Superior temporal gyrus (tissue), 1 donor: ENCODE measurements at regions not wholly inside any gene's neighbourhood (a gene's known extent, or its start where the extent isn't known, plus 50 kb on each side); places are given as distances from the start of the nearest gene placed in this dataset.
"Not testable (repeated sequence)": the region's sequence is repeated elsewhere in the genome, so short reads cannot be mapped to it uniquely, and the experiment has no call there.

ENCODE experiments used
- DNase-seq: peaks from one replicate; pipeline ENCODE4 v3.0.0-alpha.2; 2016; ENCODE audit errors: extremely low spot score

GRCh38 chr7:51376420-51377092, 59.9 kb upstream of the COBL start:
- no peak for DNase-seq

GRCh38 chr7:51374936-51375335, 58.3 kb upstream of the COBL start:
- DNase-seq = no peak

- not testable (repeated sequence) for DNase-seq
Measured at GRCh38 chr7:51373607-51374006, 57.0 kb upstream of the COBL start.

GRCh38 chr7:51369746-51370145, 53.1 kb upstream of the COBL start:
- peak; percentile 11 for DNase-seq

GRCh38 chr7:51369228-51369627, 52.6 kb upstream of the COBL start:
- not testable (repeated sequence) for DNase-seq

DNA sequence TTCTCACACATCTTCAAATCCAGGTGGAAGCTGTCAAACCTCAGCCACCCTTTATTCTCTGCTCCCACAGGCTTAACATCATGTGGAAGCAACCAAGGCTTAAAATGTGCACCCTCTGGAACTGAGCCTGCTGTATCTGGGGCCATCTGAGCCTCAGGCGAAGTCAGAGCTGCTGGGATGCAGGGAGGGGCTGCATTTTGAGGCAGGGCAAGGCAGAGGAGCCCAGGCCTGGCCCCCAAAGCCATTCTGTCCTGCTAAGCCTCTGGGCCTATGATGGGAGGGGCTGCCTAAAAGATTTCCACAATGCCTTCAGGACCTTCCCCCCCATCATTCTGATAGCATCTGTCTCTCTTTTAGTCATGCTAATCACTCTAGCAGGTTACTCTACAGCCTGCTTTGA, 51.7 kb upstream of the COBL start:
- peak; percentile 1 for DNase-seq

DNA sequence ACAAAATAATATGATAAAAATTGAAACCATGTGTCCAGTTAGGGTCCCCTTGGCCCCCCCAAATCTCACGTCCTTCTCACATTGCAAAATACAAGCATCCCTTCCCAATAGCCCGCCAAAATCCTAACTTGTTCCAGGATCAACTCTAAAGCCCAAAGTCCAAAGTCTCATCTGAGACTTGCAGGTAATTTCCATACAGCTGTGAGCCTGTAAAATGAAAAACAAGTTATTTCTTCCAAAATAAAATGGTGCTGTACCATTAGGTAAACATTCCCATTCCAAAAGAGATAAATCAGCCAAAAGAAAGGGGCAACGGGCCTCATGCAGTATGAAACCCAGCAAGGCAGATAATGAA, 51.0 kb upstream of the COBL start:
- peak; percentile 2 for DNase-seq

DNA sequence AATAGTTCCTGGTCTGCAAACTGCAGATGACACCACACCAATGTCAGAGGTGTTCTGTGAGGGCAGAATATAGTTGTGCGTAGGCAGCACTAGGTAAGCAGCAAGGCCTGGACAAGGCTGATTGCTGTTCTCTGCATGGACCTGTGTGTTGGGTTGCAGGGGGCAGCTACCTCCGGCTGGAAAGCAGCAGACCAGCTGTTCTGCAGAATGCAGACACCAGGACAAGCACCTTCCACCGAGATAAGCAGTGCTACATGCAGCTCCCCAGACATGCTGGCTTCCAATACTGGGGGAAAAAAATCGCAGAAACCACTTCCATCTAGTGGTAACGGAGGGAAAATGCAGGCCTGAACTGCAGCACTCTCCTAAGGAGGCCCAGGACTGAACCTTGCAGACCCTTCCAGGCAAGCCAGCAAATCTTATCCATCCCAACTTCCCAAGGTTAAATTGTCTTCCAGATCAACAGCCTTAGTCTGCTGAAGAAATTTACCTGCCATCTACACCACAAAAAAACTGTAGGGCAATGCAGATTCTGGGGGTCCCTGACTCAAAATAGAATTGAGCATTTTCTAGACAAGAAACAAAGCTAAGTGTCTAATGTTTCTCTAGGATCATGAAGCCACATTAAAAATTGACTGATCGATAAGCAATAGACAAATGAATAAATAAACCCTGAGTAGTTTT, 50.5 kb upstream of the COBL start:
- peak; percentile 90 for DNase-seq
